HG03064 (cell line): ENCODE measurements at regions not wholly inside any gene's neighbourhood (a gene's known extent, or its start where the extent isn't known, plus 50 kb on each side); places are given as distances from the start of the nearest gene placed in this dataset.

ENCODE experiments used
- ATAC-seq: cut with Tn5 transposase; IDR thresholded peaks from one replicate; pipeline ENCODE4 v1.9.1; 2021; ENCODE audit warnings: low read depth; ENCODE audit not compliant: unreplicated experiment

GRCh38 chr3:74676-75243, 121.8 kb upstream of the CHL1 start:
- ATAC-seq = no peak

GRCh38 chr3:75260-75659, 121.3 kb upstream of the CHL1 start:
- no peak for ATAC-seq

GRCh38 chr3:79542-79941, 117.0 kb upstream of the CHL1 start:
- no peak for ATAC-seq

GRCh38 chr3:82508-82907, 114.1 kb upstream of the CHL1 start:
- ATAC-seq = no peak

GRCh38 chr3:83096-83495, 113.5 kb upstream of the CHL1 start:
- ATAC-seq = no peak

- ATAC-seq = no peak
These were observed 111.4 kb upstream of the CHL1 start for GRCh38 chr3:85180-85579.

- ATAC-seq = no peak
These were observed 108.3 kb upstream of the CHL1 start for GRCh38 chr3:88267-88666.

- ATAC-seq = no peak
These were observed 102.8 kb upstream of the CHL1 start for GRCh38 chr3:93746-94145.

- ATAC-seq = no peak
These were observed 100.3 kb upstream of the CHL1 start for GRCh38 chr3:96259-96658.

- ATAC-seq = no peak
These were observed 98.9 kb upstream of the CHL1 start for GRCh38 chr3:97417-98258.

- ATAC-seq = no peak
These were observed 98.3 kb upstream of the CHL1 start for GRCh38 chr3:98259-98654.

- no peak for ATAC-seq
These were observed 97.1 kb upstream of the CHL1 start for GRCh38 chr3:99506-99905.

- no peak for ATAC-seq
These were observed 94.1 kb upstream of the CHL1 start for GRCh38 chr3:102484-102883.

- no peak for ATAC-seq
These were observed 92.6 kb upstream of the CHL1 start for GRCh38 chr3:103991-104390.

- ATAC-seq = no peak
These were observed 91.0 kb upstream of the CHL1 start for GRCh38 chr3:105585-105984.

- ATAC-seq = no peak
These were observed 89.9 kb upstream of the CHL1 start for GRCh38 chr3:106619-107018.

- peak; percentile 73 for ATAC-seq
These were observed 85.2 kb upstream of the CHL1 start for GRCh38 chr3:111143-112069.

- no peak for ATAC-seq
These were observed 83.8 kb upstream of the CHL1 start for GRCh38 chr3:112773-113172.

GRCh38 chr3:118666-119065, 77.9 kb upstream of the CHL1 start:
- ATAC-seq = no peak

GRCh38 chr3:123341-123740, 73.2 kb upstream of the CHL1 start:
- no peak for ATAC-seq

GRCh38 chr3:124557-125179, 71.9 kb upstream of the CHL1 start:
- ATAC-seq = no peak
